GM23338 (cell line): ENCODE measurements at regions not wholly inside any gene's neighbourhood (a gene's known extent, or its start where the extent isn't known, plus 50 kb on each side); places are given as distances from the start of the nearest gene placed in this dataset.

Source experiments
- EZH2 ChIP-seq: fragments of 200-600 bp; sonication (generic); IDR thresholded peaks from one replicate; pipeline ENCODE4 v1.8.0; 2017; ENCODE audit warnings: antibody characterized with exemption, mild to moderate bottlenecking, low read depth; ENCODE audit not compliant: unreplicated experiment
- TF ChIP-seq, protein P1 (sequence below), 2 experiments: fragments of 200-600 bp in 1 of 2; sonication (generic) in 1 of 2; conservative IDR thresholded peaks; 2 replicates each; pipeline versions ENCODE4 v1.5.1 to v1.6.1; 2016 to 2017; ENCODE audit warnings: antibody characterized with exemption in 2 of 2, low read depth in 2 of 2, mild to moderate bottlenecking in 2 of 2, moderate library complexity in 1 of 2

DNA sequence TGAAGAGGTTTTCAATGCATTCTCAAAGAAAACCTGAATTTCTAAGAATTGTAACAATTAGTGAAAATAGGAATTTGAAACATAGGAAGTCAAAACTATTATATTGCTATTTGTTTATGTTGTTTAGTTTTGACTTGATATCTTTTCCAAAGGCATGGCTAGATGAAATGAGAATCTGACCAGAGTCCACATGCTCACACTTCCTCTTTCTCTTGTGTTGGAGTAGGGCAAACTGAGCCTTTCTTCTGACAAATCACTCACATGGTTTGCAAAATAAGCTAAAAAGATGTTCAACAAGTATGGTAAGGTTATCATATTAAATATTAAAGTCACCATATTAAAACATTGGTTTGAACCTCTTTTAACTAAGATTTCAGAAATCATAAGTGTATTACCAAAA is 512.6 kb downstream of the ISL1 start:
- no peak for TF ChIP-seq EZH2
- TF ChIP-seq, protein P1, sequence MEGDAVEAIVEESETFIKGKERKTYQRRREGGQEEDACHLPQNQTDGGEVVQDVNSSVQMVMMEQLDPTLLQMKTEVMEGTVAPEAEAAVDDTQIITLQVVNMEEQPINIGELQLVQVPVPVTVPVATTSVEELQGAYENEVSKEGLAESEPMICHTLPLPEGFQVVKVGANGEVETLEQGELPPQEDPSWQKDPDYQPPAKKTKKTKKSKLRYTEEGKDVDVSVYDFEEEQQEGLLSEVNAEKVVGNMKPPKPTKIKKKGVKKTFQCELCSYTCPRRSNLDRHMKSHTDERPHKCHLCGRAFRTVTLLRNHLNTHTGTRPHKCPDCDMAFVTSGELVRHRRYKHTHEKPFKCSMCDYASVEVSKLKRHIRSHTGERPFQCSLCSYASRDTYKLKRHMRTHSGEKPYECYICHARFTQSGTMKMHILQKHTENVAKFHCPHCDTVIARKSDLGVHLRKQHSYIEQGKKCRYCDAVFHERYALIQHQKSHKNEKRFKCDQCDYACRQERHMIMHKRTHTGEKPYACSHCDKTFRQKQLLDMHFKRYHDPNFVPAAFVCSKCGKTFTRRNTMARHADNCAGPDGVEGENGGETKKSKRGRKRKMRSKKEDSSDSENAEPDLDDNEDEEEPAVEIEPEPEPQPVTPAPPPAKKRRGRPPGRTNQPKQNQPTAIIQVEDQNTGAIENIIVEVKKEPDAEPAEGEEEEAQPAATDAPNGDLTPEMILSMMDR (conservative IDR thresholded peaks at IDR 0.05; ENCODE audit: low read depth in 2 of 2) = no peak
